ENCODE measurements at regions not wholly inside any gene's neighbourhood (a gene's known extent, or its start where the extent isn't known, plus 50 kb on each side); places are given as distances from the start of the nearest gene placed in this dataset.

GRCh38 chr6:43927532-43928210, 157.7 kb downstream of the VEGFA start:
- FAIRE-seq: no peak
- H2AFZ ChIP-seq (ENCODE audit: low read length): no peak overlapping the region
- in situ Hi-C loops (cut with HindIII; ENCODE audit: extremely low pct_ligation_motif_present, low pct_unique_long_range_greater_than_20kb): no loop called here
- TF ChIP-seq ZNF383 (CRISPR knock-in tag; IDR thresholded peaks at IDR 0.05; ENCODE audit: borderline replicate concordance) (no peak), NR2F6 (IDR thresholded peaks at IDR 0.05) (no peak), NR2F6 (CRISPR knock-in tag; IDR thresholded peaks at IDR 0.05) (0 out of 2 replicates have a peak, but pooled peaks have one; percentile 25), RFX1 (IDR thresholded peaks at IDR 0.05) (no peak), SOX13 (IDR thresholded peaks at IDR 0.05) (no peak), SOX13 (CRISPR knock-in tag; conservative IDR thresholded peaks at IDR 0.05 in 1 of 2, IDR thresholded peaks at IDR 0.05 in 1 of 2) (peak in 1 of 2 experiments; percentile 45; a peak in 1 of 4 replicates), NRL (CRISPR knock-in tag; IDR thresholded peaks at IDR 0.05; ENCODE audit: borderline replicate concordance) (no peak), ZSCAN29 (CRISPR knock-in tag; conservative IDR thresholded peaks at IDR 0.05) (0 out of 2 replicates have a peak, but pooled peaks have one; percentile 44), PRMT3 (CRISPR knock-in tag; IDR thresholded peaks at IDR 0.05; ENCODE audit: borderline replicate concordance, low read depth) (0 out of 2 replicates have a peak, but pooled peaks have one; percentile 17), AKAP8 (CRISPR knock-in tag; IDR thresholded peaks at IDR 0.05) (0 out of 2 replicates have a peak, but pooled peaks have one; percentile 3), ZSCAN22 (CRISPR knock-in tag; IDR thresholded peaks at IDR 0.05) (no peak), FOXA1 (IDR thresholded peaks at IDR 0.05) (no peak), FOXA1 (CRISPR knock-in tag; IDR thresholded peaks at IDR 0.05) (peak; percentile 8; the same call in 1 of the 2 replicates), TBP (CRISPR knock-in tag; IDR thresholded peaks at IDR 0.05) (no peak), MED8 (CRISPR knock-in tag; IDR thresholded peaks at IDR 0.05; ENCODE audit: insufficient replicate concordance) (peak; percentile 1), ZFP90 (CRISPR knock-in tag; IDR thresholded peaks at IDR 0.05; ENCODE audit: borderline replicate concordance) (no peak), HMG20B (CRISPR knock-in tag; conservative IDR thresholded peaks at IDR 0.05) (0 out of 2 replicates have a peak, but pooled peaks have one; percentile 16), GATAD1 (CRISPR knock-in tag; IDR thresholded peaks at IDR 0.05) (no peak), GATAD2A (CRISPR knock-in tag; IDR thresholded peaks at IDR 0.05) (peak; percentile 29; the same call in 1 of the 2 replicates), MIXL1 (CRISPR knock-in tag; IDR thresholded peaks at IDR 0.05) (peak; percentile 92), KDM6A (CRISPR knock-in tag; IDR thresholded peaks at IDR 0.05; ENCODE audit: low read depth) (no peak)
- TF ChIP-seq, protein P1, sequence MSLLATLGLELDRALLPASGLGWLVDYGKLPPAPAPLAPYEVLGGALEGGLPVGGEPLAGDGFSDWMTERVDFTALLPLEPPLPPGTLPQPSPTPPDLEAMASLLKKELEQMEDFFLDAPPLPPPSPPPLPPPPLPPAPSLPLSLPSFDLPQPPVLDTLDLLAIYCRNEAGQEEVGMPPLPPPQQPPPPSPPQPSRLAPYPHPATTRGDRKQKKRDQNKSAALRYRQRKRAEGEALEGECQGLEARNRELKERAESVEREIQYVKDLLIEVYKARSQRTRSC (CRISPR knock-in tag; IDR thresholded peaks at IDR 0.05; ENCODE audit: low read depth): no peak
- TF ChIP-seq, protein P2, sequence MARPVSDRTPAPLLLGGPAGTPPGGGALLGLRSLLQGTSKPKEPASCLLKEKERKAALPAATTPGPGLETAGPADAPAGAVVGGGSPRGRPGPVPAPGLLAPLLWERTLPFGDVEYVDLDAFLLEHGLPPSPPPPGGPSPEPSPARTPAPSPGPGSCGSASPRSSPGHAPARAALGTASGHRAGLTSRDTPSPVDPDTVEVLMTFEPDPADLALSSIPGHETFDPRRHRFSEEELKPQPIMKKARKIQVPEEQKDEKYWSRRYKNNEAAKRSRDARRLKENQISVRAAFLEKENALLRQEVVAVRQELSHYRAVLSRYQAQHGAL (CRISPR knock-in tag; IDR thresholded peaks at IDR 0.05; ENCODE audit: not compliant biosample characterization): no peak

More at GRCh38 chr6:43927532-43928210, 157.7 kb downstream of the VEGFA start:
- Histone ChIP-seq H3K4me3 (replicated peaks in 1 of 3; ENCODE audit: insufficient read depth in 1 of 3, low read depth in 2 of 3, low read length in 3 of 3) (no peak overlapping the region; a peak in 1 of 6 replicates), H3K9ac (ENCODE audit: insufficient read depth, low read depth, low read length) (peak overlapping the region; percentile 74; the same call in 1 of the 2 replicates), H4K20me1 (ENCODE audit: insufficient read depth, low read length) (no peaks in the 10 kb centered on the region), H3K9me3 (ENCODE audit: low read length) (no peaks in the 10 kb centered on the region), H3K4me2 (ENCODE audit: low read depth, low read length) (peak overlapping the region; percentile 62), H3K27me3 (ENCODE audit: control insufficient read depth in 1 of 2, insufficient read depth in 2 of 2, low read length in 2 of 2) (peaks cover 0 to 5% of the 10 kb centered on the region in 2 experiments; a peak in 2 of 5 replicates), H3K4me1 (ENCODE audit: insufficient read depth, low read length) (peaks cover 81% of the 10 kb centered on the region), H3K36me3 (replicated peaks in 1 of 2; ENCODE audit: control insufficient read depth in 1 of 2, insufficient read depth in 2 of 2, low read length in 2 of 2) (no peaks in the 10 kb centered on the region), H3K79me2 (ENCODE audit: insufficient read depth, low read length) (no peaks in the 10 kb centered on the region), H3K27ac (ENCODE audit: extremely low read length, insufficient read depth, low read length) (peak overlapping the region; percentile 69)
- ChIA-PET POLR2A (interaction anchor here (0.7 to 5.2 kb wide), 20 partner anchors 8 to 225 kb away, joined by 3 to 133 read pairs (median 4); partner anchors contain the start of gene VEGFA), CTCF (ENCODE audit: low intra/inter-chr PET ratio, low total read pairs) (interaction anchor here (1.1 kb wide), 1 partner anchor 71 kb away, joined by 3 read pairs; no protein-coding TSS in a partner anchor)
- no peak for ATAC-seq
- no peak for DNase-seq (ENCODE audit: low spot score)
- WGBS (ENCODE audit: low lambda C conversion rate): 51% methylated on average over 4 of the region's 4 CpGs
- no TSS peak for BruUV-seq (replicated peaks)
- intact Hi-C loops (cut with micrococcal nuclease; ENCODE audit: unreplicated experiment): loop anchor here (1.0 to 2.0 kb wide), 2 partner anchors 15 to 71 kb away; no protein-coding TSS in a partner anchor
